ENCODE measurements at regions not wholly inside any gene's neighbourhood (a gene's known extent, or its start where the extent isn't known, plus 50 kb on each side); places are given as distances from the start of the nearest gene placed in this dataset.

DNA sequence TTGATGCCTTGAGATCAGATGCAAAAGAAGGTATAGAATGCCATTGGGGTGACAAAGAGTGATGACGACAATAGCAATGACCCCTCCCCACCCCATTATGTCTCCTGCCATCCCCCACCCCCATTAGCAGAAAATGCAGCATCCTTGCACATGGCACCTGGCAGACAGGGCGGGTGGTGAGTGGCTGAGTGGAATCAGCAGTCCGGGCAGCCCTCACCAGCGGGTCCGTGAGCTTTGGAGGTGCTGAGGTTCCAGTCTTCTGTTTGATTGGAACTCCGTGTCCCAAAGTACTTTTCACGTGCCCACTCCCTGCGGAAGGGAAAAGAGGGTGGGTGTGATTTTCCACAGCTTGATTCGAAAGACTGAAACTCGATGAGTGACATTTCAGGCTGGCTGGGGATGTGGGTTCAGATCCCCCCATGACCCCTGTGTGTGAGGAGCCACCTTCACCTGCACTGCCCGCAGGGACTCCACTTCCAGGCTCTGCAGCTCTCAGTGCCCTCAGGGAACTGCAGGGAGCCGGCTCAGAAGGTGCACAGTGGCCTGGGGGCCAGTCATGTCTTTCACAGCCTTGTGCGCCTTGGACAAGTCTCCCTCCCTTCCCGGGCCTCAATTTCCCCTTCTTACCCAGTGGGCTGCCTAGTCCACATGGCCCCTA is 130.9 kb downstream of the GLI2 start:
- no peaks in the 10 kb centered on the region for H3K27me3 ChIP-seq (ENCODE audit: control insufficient read depth in 1 of 2, insufficient read depth in 2 of 2, low read length in 2 of 2)
- H3K4me1 ChIP-seq (ENCODE audit: control insufficient read depth, insufficient read depth, low read length), result peaks cover 57% of the 10 kb centered on the region
- H3K9ac ChIP-seq (ENCODE audit: low read length in 2 of 2), result peak overlapping the region; percentile 66 to 69
- H3K9me3 ChIP-seq (ENCODE audit: control insufficient read depth in 2 of 2, low read length in 2 of 2), result no peaks in the 10 kb centered on the region
- H3K27ac ChIP-seq (ENCODE audit: low read length), result peak overlapping the region; percentile 82
- H3K4me3 ChIP-seq (ENCODE audit: low read length in 2 of 2), result peak overlapping the region; percentile 68 to 73
- no peaks in the 10 kb centered on the region for H3K36me3 ChIP-seq (ENCODE audit: control insufficient read depth in 2 of 2, insufficient read depth in 2 of 2, low read length in 2 of 2)

DNA sequence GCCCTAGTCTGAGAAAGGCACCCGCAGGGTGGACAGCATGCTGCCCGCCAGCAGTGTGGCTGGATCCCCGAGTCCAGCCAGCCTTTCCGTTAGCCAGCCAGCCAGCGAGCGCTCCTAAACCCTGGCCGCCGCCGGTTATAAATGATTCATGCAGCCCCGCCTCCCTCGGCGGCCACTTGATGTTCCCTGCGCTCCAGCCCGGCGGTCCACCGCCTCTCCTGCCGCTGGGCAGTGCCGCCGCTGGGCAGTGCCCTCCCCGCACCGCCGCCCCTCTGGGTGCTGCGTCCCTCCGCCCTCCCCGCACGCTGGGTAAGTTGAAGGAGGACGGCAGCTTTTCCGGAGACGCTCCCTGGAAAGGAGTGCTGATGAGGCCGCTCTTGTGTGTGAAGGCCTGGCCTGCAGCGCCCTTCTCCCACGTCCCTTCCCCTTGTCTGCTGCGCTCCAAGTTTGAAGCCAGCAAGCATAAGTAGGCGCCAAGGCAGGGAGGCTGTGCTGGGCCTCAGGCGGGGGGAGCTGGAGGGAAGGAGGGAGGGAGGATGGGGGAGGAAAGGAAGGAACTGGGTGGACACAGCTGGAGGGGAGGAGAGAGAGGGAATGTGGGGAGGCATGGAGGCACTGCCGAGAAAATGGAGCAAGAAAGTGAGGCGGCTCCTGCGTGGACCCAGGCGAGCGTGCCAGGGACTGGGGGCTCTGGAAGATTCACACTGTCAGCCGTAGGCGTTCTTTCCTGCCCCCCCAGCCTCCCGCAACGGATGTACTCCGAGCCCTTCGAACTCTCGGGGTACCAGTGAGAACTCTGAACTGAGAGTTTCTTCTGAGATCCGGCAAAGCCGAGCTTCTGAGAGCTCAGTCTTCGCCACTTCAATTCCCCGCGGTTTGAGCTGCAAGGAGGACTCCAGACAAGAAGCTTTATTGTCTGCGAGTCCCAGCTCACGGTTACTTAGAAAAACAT is 131.9 kb downstream of the GLI2 start:
- Histone ChIP-seq H3K27ac (ENCODE audit: low read length) (peak overlapping the region; percentile 82), H3K4me1 (ENCODE audit: control insufficient read depth, insufficient read depth, low read length) (peaks cover 50% of the 10 kb centered on the region), H3K9me3 (ENCODE audit: control insufficient read depth in 2 of 2, low read length in 2 of 2) (no peaks in the 10 kb centered on the region), H3K9ac (ENCODE audit: low read length in 2 of 2) (peak overlapping the region; percentile 66 to 69), H3K36me3 (ENCODE audit: control insufficient read depth in 2 of 2, insufficient read depth in 2 of 2, low read length in 2 of 2) (no peaks in the 10 kb centered on the region), H3K27me3 (ENCODE audit: control insufficient read depth in 1 of 2, insufficient read depth in 2 of 2, low read length in 2 of 2) (no peaks in the 10 kb centered on the region), H3K4me3 (ENCODE audit: low read length in 2 of 2) (peak overlapping the region; percentile 68 to 73)

DNA sequence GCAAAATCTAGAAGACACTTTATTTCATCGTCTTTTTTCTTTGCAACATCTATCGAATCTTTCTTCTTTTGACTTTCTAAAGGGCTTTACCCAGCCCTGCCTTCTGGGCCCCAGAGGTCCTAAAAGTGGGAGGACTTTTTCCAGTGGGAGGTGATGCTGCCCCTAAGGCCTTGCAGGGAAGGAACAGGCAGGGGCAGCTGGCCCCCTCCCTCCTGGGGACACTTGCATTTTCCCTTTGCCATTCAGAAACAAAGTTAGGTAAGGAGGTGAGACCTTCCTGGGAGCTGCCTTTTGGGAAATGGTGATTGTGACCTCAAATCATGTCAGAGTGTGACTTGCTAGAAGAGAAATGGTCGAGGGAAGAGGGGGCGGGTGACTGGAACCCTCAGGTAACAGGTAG is 132.7 kb downstream of the GLI2 start:
- no peaks in the 10 kb centered on the region for H3K9me3 ChIP-seq (ENCODE audit: control insufficient read depth in 2 of 2, low read length in 2 of 2)
- H3K36me3 ChIP-seq (ENCODE audit: control insufficient read depth in 2 of 2, insufficient read depth in 2 of 2, low read length in 2 of 2), result no peaks in the 10 kb centered on the region
- H3K4me1 ChIP-seq (ENCODE audit: control insufficient read depth, insufficient read depth, low read length), result peaks cover 50% of the 10 kb centered on the region
- H3K27me3 ChIP-seq (ENCODE audit: control insufficient read depth in 1 of 2, insufficient read depth in 2 of 2, low read length in 2 of 2), result no peaks in the 10 kb centered on the region
- peak overlapping the region; percentile 68 to 73 for H3K4me3 ChIP-seq (ENCODE audit: low read length in 2 of 2)
- peak overlapping the region; percentile 82 for H3K27ac ChIP-seq (ENCODE audit: low read length)
- H3K9ac ChIP-seq (ENCODE audit: low read length in 2 of 2), result peak overlapping the region; percentile 47 to 66

DNA sequence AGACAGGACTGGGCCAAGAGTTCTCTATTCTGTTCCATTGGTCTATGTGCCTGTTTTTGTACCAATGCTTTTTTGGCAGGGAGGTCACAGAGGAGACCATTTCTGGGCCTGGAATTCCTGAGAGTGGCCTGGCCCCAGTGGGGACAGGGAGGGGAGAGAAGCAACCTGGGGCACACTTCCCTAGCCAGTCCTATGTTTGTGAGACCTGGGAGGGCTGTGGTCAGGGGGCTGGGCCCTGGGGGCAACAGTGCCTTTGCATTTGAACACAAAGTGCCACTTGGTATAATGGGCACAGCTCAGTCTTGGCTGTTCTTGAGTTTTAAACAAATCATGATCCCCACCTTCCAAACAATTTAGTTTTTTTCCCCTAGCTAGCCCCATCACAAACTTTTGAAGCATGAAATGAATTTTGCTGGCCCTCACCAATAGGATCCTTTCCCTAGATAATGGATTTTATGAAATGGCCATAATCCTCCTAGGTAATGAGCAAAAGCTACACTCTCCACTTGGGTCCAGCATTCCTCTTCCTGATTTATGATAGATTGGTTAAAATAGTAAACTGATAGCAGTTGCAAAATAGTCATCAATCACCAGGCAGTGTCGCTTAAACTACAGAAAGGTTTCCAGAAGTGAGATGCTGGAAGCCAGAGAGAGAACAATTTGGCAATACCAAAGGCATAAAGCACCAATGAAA is 133.5 kb downstream of the GLI2 start:
- no peaks in the 10 kb centered on the region for H3K9me3 ChIP-seq (ENCODE audit: control insufficient read depth in 2 of 2, low read length in 2 of 2)
- H3K9ac ChIP-seq (ENCODE audit: low read length in 2 of 2), result no peak overlapping the region
- no peaks in the 10 kb centered on the region for H3K27me3 ChIP-seq (ENCODE audit: control insufficient read depth in 1 of 2, insufficient read depth in 2 of 2, low read length in 2 of 2)
- H3K36me3 ChIP-seq (ENCODE audit: control insufficient read depth in 2 of 2, insufficient read depth in 2 of 2, low read length in 2 of 2), result no peaks in the 10 kb centered on the region
- no peak overlapping the region for H3K27ac ChIP-seq (ENCODE audit: low read length)
- H3K4me1 ChIP-seq (ENCODE audit: control insufficient read depth, insufficient read depth, low read length), result peaks cover 46% of the 10 kb centered on the region
- H3K4me3 ChIP-seq (ENCODE audit: low read length in 2 of 2), result no peak overlapping the region

DNA sequence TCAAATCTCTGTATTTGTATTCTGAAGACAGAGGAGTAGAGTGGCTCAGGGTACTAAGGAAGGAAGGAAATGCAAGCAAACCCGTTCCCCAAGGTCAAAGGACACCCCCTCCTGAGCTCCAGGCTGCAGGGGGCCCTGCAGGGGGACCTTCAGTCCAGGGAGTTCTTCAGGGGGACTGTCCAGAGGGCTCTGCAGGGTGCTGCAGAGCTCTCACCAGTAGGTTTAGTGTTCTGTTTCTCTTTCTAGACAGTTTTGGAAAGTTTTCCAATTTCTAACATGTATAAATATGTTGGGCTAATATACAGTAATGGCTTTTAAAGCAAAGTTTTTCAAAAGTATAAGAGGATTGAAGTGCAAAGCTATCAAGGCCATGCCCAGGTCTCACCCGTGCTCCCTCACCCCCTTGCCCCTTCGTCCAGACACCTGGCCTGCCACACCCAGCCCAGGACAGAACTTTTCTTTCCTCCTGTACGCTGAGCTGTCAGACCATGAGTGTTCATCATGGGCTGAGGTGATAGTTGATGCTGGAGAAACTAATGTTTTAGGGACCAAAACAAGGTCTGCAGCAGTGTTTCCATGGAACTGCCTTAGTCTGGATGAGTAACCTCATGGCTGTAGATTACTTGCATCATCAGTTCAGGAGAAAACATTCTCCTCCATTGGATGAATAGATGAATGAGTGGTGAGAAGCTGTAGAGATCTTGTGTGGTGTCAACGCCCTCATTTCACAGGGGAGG is 134.2 kb downstream of the GLI2 start:
- no peaks in the 10 kb centered on the region for H3K9me3 ChIP-seq (ENCODE audit: control insufficient read depth in 2 of 2, low read length in 2 of 2)
- H3K27ac ChIP-seq (ENCODE audit: low read length), result no peak overlapping the region
- H3K36me3 ChIP-seq (ENCODE audit: control insufficient read depth in 2 of 2, insufficient read depth in 2 of 2, low read length in 2 of 2), result no peaks in the 10 kb centered on the region
- no peak overlapping the region for H3K4me3 ChIP-seq (ENCODE audit: low read length in 2 of 2)
- H3K9ac ChIP-seq (ENCODE audit: low read length in 2 of 2), result no peak overlapping the region
- H3K27me3 ChIP-seq (ENCODE audit: control insufficient read depth in 1 of 2, insufficient read depth in 2 of 2, low read length in 2 of 2), result no peaks in the 10 kb centered on the region
- H3K4me1 ChIP-seq (ENCODE audit: control insufficient read depth, insufficient read depth, low read length), result peaks cover 47% of the 10 kb centered on the region

DNA sequence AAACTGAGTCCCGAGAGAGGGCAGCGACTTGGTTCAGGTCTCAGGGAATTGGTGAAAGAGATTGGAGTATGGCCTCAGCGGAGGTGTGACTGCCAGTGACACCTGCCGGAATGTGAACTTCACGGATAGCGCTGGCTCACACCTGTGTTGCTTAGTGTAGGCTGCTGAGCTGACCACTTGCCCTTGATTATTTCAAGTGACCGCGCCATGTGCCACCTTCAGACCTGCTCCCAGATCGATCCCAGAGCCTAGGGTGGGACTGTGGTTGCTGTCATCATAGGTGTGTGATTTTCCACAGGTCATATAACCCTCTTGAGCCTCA is 134.8 kb downstream of the GLI2 start:
- no peaks in the 10 kb centered on the region for H3K36me3 ChIP-seq (ENCODE audit: control insufficient read depth in 2 of 2, insufficient read depth in 2 of 2, low read length in 2 of 2)
- no peaks in the 10 kb centered on the region for H3K9me3 ChIP-seq (ENCODE audit: control insufficient read depth in 2 of 2, low read length in 2 of 2)
- H3K27me3 ChIP-seq (ENCODE audit: control insufficient read depth in 1 of 2, insufficient read depth in 2 of 2, low read length in 2 of 2), result no peaks in the 10 kb centered on the region
- H3K27ac ChIP-seq (ENCODE audit: low read length), result no peak overlapping the region
- H3K9ac ChIP-seq (ENCODE audit: low read length in 2 of 2), result no peak overlapping the region
- H3K4me3 ChIP-seq (ENCODE audit: low read length in 2 of 2), result no peak overlapping the region
- peaks cover 46% of the 10 kb centered on the region for H3K4me1 ChIP-seq (ENCODE audit: control insufficient read depth, insufficient read depth, low read length)

DNA sequence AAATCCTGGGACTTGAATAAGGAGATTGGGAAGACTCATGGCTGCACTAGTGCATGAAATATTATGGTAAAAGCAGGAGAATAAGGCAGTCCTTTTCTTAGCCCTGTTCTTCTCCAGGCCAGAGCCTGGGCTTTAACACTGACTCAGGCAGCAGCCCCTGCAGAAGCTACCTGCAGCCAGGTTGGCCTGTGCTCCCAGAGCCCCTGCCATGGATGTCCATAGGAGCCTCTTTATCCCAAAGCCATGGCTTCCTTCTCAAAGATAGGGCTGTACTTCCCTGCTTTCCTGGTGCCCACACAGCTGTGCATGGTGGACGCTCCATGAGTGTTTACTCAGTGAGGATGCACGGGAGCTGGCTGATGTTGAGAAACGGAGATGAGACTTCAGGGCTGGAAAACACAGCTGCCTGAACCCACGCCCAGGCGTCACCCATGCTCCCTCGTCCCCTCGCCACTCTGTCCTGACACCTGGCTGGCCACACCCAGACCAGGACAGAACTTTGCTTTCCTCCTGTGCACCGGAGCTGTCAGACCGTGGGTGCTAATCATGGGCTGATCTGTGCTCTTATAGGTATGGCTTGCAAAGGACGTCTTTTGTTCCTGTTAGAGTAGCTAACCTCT is 135.5 kb downstream of the GLI2 start:
- Histone ChIP-seq H3K36me3 (ENCODE audit: control insufficient read depth in 2 of 2, insufficient read depth in 2 of 2, low read length in 2 of 2) (no peaks in the 10 kb centered on the region), H3K4me3 (ENCODE audit: low read length in 2 of 2) (no peak overlapping the region), H3K27ac (ENCODE audit: low read length) (no peak overlapping the region), H3K9ac (ENCODE audit: low read length in 2 of 2) (no peak overlapping the region), H3K9me3 (ENCODE audit: control insufficient read depth in 2 of 2, low read length in 2 of 2) (no peaks in the 10 kb centered on the region), H3K27me3 (ENCODE audit: control insufficient read depth in 1 of 2, insufficient read depth in 2 of 2, low read length in 2 of 2) (no peaks in the 10 kb centered on the region), H3K4me1 (ENCODE audit: control insufficient read depth, insufficient read depth, low read length) (peaks cover 39% of the 10 kb centered on the region)

DNA sequence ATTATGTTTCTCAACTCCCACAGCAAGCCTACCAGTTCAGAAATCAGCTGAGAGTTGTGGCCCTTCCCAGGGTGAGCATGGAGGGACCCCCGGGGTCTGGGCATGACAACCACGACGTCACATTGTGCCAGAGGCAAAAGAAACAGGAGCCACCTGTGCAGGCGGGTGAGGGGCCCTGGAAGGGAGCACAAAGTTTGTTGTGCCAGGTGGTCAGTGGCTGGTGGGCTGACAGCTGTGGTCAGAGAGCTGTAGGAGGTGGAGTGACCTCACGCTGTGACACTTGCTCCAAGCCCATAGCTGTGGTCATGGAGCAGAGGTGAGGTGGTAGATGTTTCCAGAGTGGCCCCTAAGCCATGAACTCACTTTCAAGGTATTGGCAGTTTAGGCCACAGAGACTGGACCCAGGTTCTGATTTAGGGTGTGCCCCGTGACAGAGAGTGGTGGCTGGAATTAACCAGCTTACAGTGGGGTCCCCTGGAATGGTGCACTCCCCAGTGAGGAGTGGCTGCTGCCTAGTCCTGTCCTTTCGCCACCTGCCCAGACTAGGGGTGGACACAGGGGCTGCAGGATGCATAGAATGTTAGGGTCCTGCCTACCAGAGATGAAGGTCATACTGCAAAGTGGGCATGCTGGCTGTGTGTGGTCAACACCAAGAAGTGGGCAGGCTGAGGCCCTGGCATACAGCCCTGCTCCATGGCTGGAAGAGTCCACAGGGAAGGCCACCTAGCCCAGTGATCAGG is 136.4 kb downstream of the GLI2 start:
- Histone ChIP-seq H3K36me3 (ENCODE audit: control insufficient read depth in 2 of 2, insufficient read depth in 2 of 2, low read length in 2 of 2) (no peaks in the 10 kb centered on the region), H3K9me3 (ENCODE audit: control insufficient read depth in 2 of 2, low read length in 2 of 2) (no peaks in the 10 kb centered on the region), H3K9ac (ENCODE audit: low read length in 2 of 2) (no peak overlapping the region), H3K4me1 (ENCODE audit: control insufficient read depth, insufficient read depth, low read length) (peaks cover 32% of the 10 kb centered on the region), H3K27ac (ENCODE audit: low read length) (no peak overlapping the region), H3K4me3 (ENCODE audit: low read length in 2 of 2) (no peak overlapping the region), H3K27me3 (ENCODE audit: control insufficient read depth in 1 of 2, insufficient read depth in 2 of 2, low read length in 2 of 2) (no peaks in the 10 kb centered on the region)

DNA sequence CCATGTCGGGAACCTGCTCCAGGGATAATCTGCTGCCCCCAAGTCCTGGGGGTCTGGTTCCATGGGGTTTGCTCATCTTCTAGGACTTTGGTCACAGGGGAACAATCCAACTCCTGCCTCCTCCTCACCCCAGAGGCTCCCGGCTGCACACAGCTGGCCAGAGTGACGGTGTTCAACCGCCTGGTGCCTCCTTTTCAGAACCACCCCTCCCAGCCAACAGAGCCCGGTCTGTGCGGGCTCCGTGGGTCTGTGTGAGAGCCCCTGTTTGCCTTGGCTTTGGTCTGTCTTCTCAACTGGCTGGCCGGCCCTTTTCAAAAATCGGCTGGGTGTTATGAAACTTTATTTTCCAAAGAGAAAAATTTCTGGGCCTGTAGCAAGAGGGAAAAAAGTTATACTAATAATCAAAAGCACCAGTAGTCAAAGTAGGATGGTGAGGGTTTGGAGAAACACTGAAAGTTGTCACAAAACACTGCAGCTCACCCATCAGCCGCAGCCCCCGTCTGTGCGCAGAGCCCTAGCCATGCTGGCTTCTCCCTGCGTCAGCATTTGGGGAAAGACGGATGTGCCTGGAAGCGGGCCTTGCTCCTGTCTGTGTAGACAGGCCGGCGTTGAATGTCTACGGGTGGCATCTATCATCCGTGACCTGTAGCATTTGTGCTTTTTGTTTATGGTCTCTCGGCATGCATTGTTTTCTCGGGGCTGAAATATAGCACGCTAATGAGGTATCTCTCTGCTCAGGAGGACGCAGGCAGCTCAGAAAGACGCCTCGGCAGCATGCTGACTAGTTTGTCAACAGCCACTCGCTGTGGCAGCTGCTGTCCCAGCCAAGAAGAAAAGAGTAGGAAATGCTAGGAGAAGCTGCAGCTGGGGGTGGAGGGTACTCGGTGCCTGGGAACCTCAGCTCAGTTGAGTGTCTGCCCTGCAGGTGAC is 138.6 kb downstream of the GLI2 start:
- H3K4me1 ChIP-seq (ENCODE audit: control insufficient read depth, insufficient read depth, low read length), result peaks cover 18% of the 10 kb centered on the region
- no peak overlapping the region for H3K9ac ChIP-seq (ENCODE audit: low read length in 2 of 2)
- H3K9me3 ChIP-seq (ENCODE audit: control insufficient read depth in 2 of 2, low read length in 2 of 2), result no peaks in the 10 kb centered on the region
- no peaks in the 10 kb centered on the region for H3K27me3 ChIP-seq (ENCODE audit: control insufficient read depth in 1 of 2, insufficient read depth in 2 of 2, low read length in 2 of 2)
- no peak overlapping the region for H3K4me3 ChIP-seq (ENCODE audit: low read length in 2 of 2)
- no peak overlapping the region for H3K27ac ChIP-seq (ENCODE audit: low read length)
- no peaks in the 10 kb centered on the region for H3K36me3 ChIP-seq (ENCODE audit: control insufficient read depth in 2 of 2, insufficient read depth in 2 of 2, low read length in 2 of 2)
